ENCODE measurements at regions not wholly inside any gene's neighbourhood (a gene's known extent, or its start where the extent isn't known, plus 50 kb on each side); places are given as distances from the start of the nearest gene placed in this dataset.

DNA sequence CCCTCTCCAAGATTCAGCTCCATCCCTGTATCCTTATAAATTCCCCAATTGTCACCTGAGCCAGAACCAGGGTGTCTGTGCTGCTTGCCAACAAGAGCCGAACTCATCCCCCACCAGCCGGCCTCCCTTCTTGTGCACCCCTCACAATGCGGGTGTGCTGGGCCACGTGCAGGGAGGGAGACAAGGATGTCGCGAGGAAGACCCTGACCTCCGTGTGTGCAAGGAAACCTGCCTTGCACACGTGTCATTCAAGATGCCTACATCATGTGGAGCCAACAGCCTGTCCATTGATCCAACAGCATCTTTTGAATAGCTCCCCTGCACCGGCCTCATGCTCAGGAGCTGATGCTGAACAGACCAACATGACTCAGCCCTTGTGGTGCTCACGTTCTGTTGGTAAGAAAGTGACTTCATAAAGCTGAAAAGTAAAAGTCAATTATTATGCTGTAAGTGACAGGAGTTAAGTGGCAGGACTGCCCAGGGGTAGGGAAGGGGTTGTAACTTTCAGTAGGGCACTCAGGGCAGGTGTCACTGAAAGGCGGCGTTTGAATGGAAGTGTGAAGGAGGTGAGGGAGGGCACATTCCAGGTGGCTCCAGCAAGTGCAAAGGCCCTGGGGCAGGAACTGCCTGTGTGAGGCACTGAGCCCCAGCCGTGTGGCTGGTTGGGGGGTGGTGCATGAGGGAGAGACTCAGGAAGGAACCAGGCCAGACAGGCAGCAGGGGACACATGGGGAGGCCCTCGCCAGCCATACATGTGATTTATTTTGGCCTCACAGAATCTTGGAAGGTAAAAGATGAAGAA, 302.2 kb downstream of the FOXL1 start:
- Histone ChIP-seq H3K4me1 (ENCODE audit: control insufficient read depth in 1 of 2, insufficient read depth in 1 of 2, low read depth in 1 of 2, low read length in 1 of 2) (no peaks in the 10 kb centered on the region), H3K9me3 (no peaks in the 10 kb centered on the region), H3K27me3 (peaks cover 73% of the 10 kb centered on the region), H3K36me3 (no peaks in the 10 kb centered on the region), H3K4me3 (ENCODE audit: low read depth in 1 of 2, low read length in 1 of 2) (no peak overlapping the region), H3K27ac (no peak overlapping the region)
- TF ChIP-seq, protein P1, sequence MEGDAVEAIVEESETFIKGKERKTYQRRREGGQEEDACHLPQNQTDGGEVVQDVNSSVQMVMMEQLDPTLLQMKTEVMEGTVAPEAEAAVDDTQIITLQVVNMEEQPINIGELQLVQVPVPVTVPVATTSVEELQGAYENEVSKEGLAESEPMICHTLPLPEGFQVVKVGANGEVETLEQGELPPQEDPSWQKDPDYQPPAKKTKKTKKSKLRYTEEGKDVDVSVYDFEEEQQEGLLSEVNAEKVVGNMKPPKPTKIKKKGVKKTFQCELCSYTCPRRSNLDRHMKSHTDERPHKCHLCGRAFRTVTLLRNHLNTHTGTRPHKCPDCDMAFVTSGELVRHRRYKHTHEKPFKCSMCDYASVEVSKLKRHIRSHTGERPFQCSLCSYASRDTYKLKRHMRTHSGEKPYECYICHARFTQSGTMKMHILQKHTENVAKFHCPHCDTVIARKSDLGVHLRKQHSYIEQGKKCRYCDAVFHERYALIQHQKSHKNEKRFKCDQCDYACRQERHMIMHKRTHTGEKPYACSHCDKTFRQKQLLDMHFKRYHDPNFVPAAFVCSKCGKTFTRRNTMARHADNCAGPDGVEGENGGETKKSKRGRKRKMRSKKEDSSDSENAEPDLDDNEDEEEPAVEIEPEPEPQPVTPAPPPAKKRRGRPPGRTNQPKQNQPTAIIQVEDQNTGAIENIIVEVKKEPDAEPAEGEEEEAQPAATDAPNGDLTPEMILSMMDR (IDR thresholded peaks at IDR 0.05), result no peak

DNA sequence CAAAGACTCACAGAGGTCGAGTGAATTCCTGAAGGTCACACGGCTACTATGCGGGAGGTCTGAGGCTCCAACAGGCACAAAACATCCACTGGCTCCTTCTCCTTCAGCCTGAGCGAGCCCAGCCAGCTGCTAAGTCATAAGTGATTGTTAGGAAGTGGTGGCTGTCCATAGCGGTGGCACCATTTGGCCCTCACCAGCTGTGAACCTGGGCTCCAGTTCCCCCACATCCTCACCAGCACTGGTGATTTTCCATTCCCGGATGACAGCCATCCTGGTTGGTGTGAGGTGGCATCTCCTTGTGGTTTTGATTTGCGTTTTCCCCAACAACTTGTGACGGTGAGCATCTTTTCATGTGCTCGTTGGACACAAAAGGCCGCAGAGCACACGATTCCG, 302.8 kb downstream of the FOXL1 start:
- TF ChIP-seq, protein P1 (IDR thresholded peaks at IDR 0.05), result no peak
- Histone ChIP-seq H3K9me3 (no peaks in the 10 kb centered on the region), H3K27me3 (peaks cover 71% of the 10 kb centered on the region), H3K4me1 (ENCODE audit: control insufficient read depth in 1 of 2, insufficient read depth in 1 of 2, low read depth in 1 of 2, low read length in 1 of 2) (no peaks in the 10 kb centered on the region), H3K27ac (no peak overlapping the region), H3K4me3 (ENCODE audit: low read depth in 1 of 2, low read length in 1 of 2) (no peak overlapping the region), H3K36me3 (no peaks in the 10 kb centered on the region)

DNA sequence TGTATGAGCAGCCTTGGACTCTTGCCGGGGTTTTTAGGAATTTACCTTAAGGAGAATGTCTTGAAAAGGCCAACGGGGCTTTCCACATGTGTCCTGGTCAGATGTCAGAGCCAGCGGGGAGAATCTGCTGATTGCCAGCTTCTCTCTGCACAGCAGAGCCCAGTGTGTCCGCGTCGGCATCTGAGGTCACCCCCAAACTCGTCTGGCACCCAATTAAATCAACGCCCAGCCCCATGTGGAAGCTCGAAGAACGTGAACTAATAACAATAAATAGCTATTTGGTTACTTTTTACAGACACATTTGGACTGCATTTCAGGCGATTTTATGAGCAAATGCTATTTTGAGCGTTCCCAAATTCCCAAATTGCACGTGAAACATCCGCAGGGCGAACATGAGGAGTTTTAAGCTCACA, 303.5 kb downstream of the FOXL1 start:
- no peaks in the 10 kb centered on the region for H3K4me1 ChIP-seq (ENCODE audit: control insufficient read depth in 1 of 2, insufficient read depth in 1 of 2, low read depth in 1 of 2, low read length in 1 of 2)
- no peaks in the 10 kb centered on the region for H3K9me3 ChIP-seq
- H3K27ac ChIP-seq, result no peak overlapping the region
- H3K36me3 ChIP-seq, result no peaks in the 10 kb centered on the region
- H3K27me3 ChIP-seq, result peaks cover 63% of the 10 kb centered on the region
- TF ChIP-seq, protein P1 (IDR thresholded peaks at IDR 0.05), result no peak
- H3K4me3 ChIP-seq (ENCODE audit: low read depth in 1 of 2, low read length in 1 of 2), result no peak overlapping the region

DNA sequence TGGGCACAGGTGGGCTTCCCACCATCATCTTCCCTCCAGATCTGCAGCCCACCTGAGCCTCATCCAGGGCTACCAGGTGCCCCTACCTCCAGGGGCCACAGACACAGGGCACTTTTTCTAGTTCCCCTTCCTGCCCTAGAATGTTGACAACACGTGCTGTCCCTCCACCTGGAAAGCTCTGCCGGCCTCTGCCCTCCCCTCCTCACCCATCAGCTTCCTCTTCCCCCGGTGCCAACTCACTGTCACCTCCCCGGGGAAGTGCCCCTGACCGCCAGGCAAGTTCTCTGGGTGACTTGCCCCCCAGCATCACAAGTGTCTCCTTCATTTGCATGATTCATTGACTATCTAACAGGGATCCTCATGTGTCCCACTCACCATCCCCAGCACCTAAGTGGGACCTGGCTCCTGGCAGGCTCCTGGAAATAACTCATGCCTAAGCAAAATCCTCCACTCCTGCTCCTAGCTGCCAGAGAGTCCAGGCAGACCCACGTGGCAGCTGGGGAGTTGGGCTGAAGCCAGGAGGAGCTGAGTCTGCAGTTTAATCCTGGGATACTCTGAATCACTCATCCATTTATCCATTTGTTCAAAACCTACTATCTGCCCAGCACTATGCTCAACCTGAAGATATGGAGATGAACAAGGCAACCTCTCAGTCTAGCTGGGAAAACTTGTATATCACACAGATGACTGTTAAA, 304.4 kb downstream of the FOXL1 start:
- H3K27me3 ChIP-seq, result peaks cover 60% of the 10 kb centered on the region
- no peak overlapping the region for H3K4me3 ChIP-seq (ENCODE audit: low read depth in 1 of 2, low read length in 1 of 2)
- no peak overlapping the region for H3K27ac ChIP-seq
- no peaks in the 10 kb centered on the region for H3K4me1 ChIP-seq (ENCODE audit: control insufficient read depth in 1 of 2, insufficient read depth in 1 of 2, low read depth in 1 of 2, low read length in 1 of 2)
- H3K36me3 ChIP-seq, result no peaks in the 10 kb centered on the region
- TF ChIP-seq, protein P1 (IDR thresholded peaks at IDR 0.05), result no peak
- no peaks in the 10 kb centered on the region for H3K9me3 ChIP-seq

DNA sequence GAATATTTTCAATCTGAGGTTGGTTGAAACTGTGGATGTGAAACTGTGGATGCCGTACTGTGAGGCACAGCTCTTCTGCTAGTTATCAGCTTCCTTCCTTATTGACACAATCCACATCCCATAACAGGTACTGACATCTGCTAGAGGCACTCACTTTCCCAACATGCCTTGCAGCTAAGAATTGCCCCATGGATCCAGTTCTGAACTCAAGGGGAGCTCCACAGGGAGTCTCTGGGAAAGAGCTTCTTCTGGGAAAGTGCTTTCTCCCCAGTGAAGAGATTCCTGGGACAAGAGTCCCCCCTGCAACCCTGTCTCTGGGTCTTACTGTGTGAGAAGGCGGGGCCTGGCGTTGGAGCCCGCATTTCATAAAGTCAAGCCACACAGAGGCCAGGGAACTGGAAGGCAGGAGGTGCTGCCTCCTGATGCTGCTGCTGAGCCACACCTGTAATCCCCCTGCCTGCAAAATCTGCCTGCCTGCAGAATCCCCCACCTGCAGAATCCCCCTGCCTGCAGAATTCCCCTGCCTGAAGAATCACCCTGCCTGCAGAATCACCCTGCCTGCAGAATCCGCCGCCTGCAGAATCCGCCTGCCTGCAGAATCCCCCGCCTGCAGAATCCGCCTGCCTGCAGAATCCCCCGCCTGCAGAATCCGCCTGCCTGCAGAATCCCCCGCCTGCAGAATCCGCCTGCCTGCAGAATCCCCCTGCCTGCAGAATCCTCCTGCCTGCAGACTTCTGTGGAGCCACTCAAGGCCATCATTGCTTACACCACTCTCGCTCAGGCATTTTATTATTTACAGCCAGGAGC, 305.4 kb downstream of the FOXL1 start:
- Histone ChIP-seq H3K4me1 (ENCODE audit: control insufficient read depth in 1 of 2, insufficient read depth in 1 of 2, low read depth in 1 of 2, low read length in 1 of 2) (no peaks in the 10 kb centered on the region), H3K36me3 (no peaks in the 10 kb centered on the region), H3K27me3 (peaks cover 56% of the 10 kb centered on the region), H3K9me3 (no peaks in the 10 kb centered on the region), H3K27ac (no peak overlapping the region), H3K4me3 (ENCODE audit: low read depth in 1 of 2, low read length in 1 of 2) (no peak overlapping the region)
- TF ChIP-seq, protein P1 (IDR thresholded peaks at IDR 0.05), result no peak

Data from neutrophil (primary cell).